GM21360 (cell line): ENCODE measurements at regions not wholly inside any gene's neighbourhood (a gene's known extent, or its start where the extent isn't known, plus 50 kb on each side); places are given as distances from the start of the nearest gene placed in this dataset.

Source experiments
- ATAC-seq: cut with Tn5 transposase; IDR thresholded peaks from one replicate; pipeline ENCODE4 v1.9.1; 2021; ENCODE audit warnings: mild to moderate bottlenecking, moderate library complexity; ENCODE audit not compliant: unreplicated experiment

- no peak for ATAC-seq
These were observed 80.5 kb downstream of the CYB561 start for GRCh38 chr17:63365366-63366240.

GRCh38 chr17:63366241-63366566, 79.9 kb downstream of the CYB561 start:
- no peak for ATAC-seq

- no peak for ATAC-seq
These were observed 76.9 kb downstream of the CYB561 start for GRCh38 chr17:63369233-63369632.

GRCh38 chr17:63370696-63371095, 75.4 kb downstream of the CYB561 start:
- no peak for ATAC-seq

- ATAC-seq = no peak
These were observed 69.2 kb downstream of the CYB561 start for GRCh38 chr17:63376949-63377348.

- no peak for ATAC-seq
These were observed 67.4 kb downstream of the CYB561 start for GRCh38 chr17:63378411-63379375.

- ATAC-seq = no peak
These were observed 66.5 kb downstream of the CYB561 start for GRCh38 chr17:63379636-63380035.

GRCh38 chr17:63381101-63381729, 64.9 kb downstream of the CYB561 start:
- no peak for ATAC-seq

GRCh38 chr17:63382136-63382535, 64.0 kb downstream of the CYB561 start:
- ATAC-seq = no peak
